Liver (tissue), 8 donors: ENCODE measurements at regions not wholly inside any gene's neighbourhood (a gene's known extent, or its start where the extent isn't known, plus 50 kb on each side); places are given as distances from the start of the nearest gene placed in this dataset.

Source experiments
- DNase-seq: peaks from one replicate; pipeline ENCODE4 v3.0.0-alpha.2; 2017; ENCODE audit warnings: low spot score
- H3K27ac ChIP-seq, 2 donors: one replicate each; pipeline ENCODE4 v1.7.0; 2013; ENCODE audit warnings: inconsistent platforms in 2 of 2, low read length in 2 of 2, control low read depth in 1 of 2, low read depth in 1 of 2, mild to moderate bottlenecking in 1 of 2
- H3K27me3 ChIP-seq, 4 donors: one replicate each; pipeline versions ENCODE4 v1.6.1 to v1.7.0; 2013; ENCODE audit warnings: low read length in 3 of 4, inconsistent platforms in 1 of 4, mild to moderate bottlenecking in 1 of 4, moderate library complexity in 1 of 4; ENCODE audit not compliant: control insufficient read depth in 4 of 4, insufficient read depth in 4 of 4
- H3K36me3 ChIP-seq, 4 donors: one replicate each; pipeline versions ENCODE4 v1.6.1 to v1.7.0; 2013; ENCODE audit warnings: low read length in 3 of 4, mild to moderate bottlenecking in 3 of 4, low read depth in 1 of 4, moderate library complexity in 1 of 4; ENCODE audit not compliant: control insufficient read depth in 4 of 4, insufficient read depth in 3 of 4
- H3K4me1 ChIP-seq, 4 donors: one replicate each; pipeline versions ENCODE4 v1.6.1 to v1.7.0; 2013; ENCODE audit warnings: low read length in 3 of 4, mild to moderate bottlenecking in 3 of 4, moderate library complexity in 1 of 4; ENCODE audit not compliant: control insufficient read depth in 4 of 4, insufficient read depth in 4 of 4
- H3K4me3 ChIP-seq, 3 donors: one replicate each; pipeline versions ENCODE4 v1.6.1 to v1.7.0; 2013; ENCODE audit warnings: low read length in 3 of 3, control low read depth in 1 of 3, low read depth in 1 of 3, mild to moderate bottlenecking in 1 of 3
- H3K9ac ChIP-seq, 2 donors: one replicate each; pipeline ENCODE4 v1.7.0; 2013; ENCODE audit warnings: low read length in 2 of 2, mild to moderate bottlenecking in 2 of 2, moderate library complexity in 2 of 2, control low read depth in 1 of 2, low read depth in 1 of 2
- H3K9me3 ChIP-seq, 4 donors: one replicate each; pipeline versions ENCODE4 v1.6.1 to v1.7.0; 2013; ENCODE audit warnings: low read length in 3 of 4; ENCODE audit not compliant: control insufficient read depth in 4 of 4
- ATF3 ChIP-seq: IDR thresholded peaks from 2 replicates; pipeline ENCODE4 v1.6.1; 2016; ENCODE audit warnings: antibody characterized with exemption
- CTCF ChIP-seq: fragments of 150-350 bp; IDR thresholded peaks from 2 replicates; pipeline ENCODE4 v1.5.1; 2017; ENCODE audit warnings: improper control_type of control experiment, low read depth, low read length; ENCODE audit not compliant: missing input control
- EGR1 ChIP-seq, 2 donors: IDR thresholded peaks; 2 replicates each; pipeline ENCODE4 v1.6.1; 2016 to 2018; ENCODE audit warnings: antibody characterized with exemption in 2 of 2, low read depth in 2 of 2
- FOXA1 ChIP-seq: IDR thresholded peaks from 2 replicates; pipeline ENCODE4 v1.6.1; 2016; ENCODE audit warnings: antibody characterized with exemption
- FOXA2 ChIP-seq: IDR thresholded peaks from 2 replicates; pipeline ENCODE4 v1.6.1; 2016; ENCODE audit warnings: antibody characterized with exemption
- HNF4G ChIP-seq: IDR thresholded peaks from 2 replicates; pipeline ENCODE4 v1.6.1; 2016; ENCODE audit warnings: antibody characterized with exemption
- JUND ChIP-seq, 2 donors: IDR thresholded peaks; 2 replicates each; pipeline ENCODE4 v1.6.1; 2016; ENCODE audit warnings: antibody characterized with exemption in 2 of 2
- NR2F2 ChIP-seq: IDR thresholded peaks from 2 replicates; pipeline ENCODE4 v1.6.1; 2016; ENCODE audit warnings: antibody characterized with exemption
- REST ChIP-seq: IDR thresholded peaks from 2 replicates; pipeline ENCODE4 v1.6.1; 2016; ENCODE audit warnings: antibody characterized with exemption, mild to moderate bottlenecking
- RXRA ChIP-seq, 2 donors: IDR thresholded peaks; 2 replicates each; pipeline ENCODE4 v1.6.1; 2017 to 2018; ENCODE audit warnings: antibody characterized with exemption in 2 of 2, mild to moderate bottlenecking in 1 of 2
- SP1 ChIP-seq: IDR thresholded peaks from 2 replicates; pipeline ENCODE4 v1.6.1; 2018; ENCODE audit warnings: antibody characterized with exemption, mild to moderate bottlenecking
- YY1 ChIP-seq: IDR thresholded peaks from 2 replicates; pipeline ENCODE4 v1.6.1; 2016; ENCODE audit warnings: antibody characterized with exemption, mild to moderate bottlenecking
- ZBTB33 ChIP-seq: IDR thresholded peaks from 2 replicates; pipeline ENCODE4 v1.6.1; 2016; ENCODE audit warnings: antibody characterized with exemption
- WGBS: extraction: QIAGEN DNeasy Blood & Tissue Kit; methylation state at CpG from one replicate; pipeline ENCODE4 v1.1.7; 2013; 5-methylcytosine and 5-hydroxymethylcytosine counted together
- donor health status: healthy.
- donor health status: healthy.
- donor health status: healthy.
- donor health status: healthy.
- donor health status: healthy.

DNA sequence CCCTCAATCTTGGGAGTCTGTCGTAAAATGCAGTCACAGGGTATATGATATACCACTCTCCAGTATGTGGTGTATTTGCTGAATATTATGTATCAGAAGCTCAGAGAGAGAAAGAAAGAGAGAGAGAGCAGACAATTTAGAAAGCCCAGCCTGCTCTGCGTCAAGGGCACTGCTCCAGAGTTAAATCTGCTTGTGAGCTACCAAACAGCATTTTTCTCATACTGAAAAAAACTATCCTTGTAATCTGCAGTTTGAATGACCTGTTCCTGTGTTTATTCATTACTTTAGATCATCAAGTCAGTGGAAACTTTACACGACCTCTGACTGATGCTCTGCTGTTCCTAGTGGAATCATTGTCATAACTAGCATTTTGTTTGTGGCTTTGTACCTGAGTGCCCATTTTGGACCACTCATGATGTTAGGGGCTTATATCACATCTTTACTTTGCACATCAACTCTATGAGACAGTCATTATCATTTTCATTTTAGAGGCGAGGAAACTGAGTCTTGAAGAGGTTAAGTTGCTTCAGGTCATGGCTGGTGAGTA lies 89.2 kb upstream of the PELI1 start (continued):
- no peak for TF ChIP-seq CTCF
- TF ChIP-seq YY1, result no peak
- no peak for TF ChIP-seq ATF3

- H3K9me3 ChIP-seq, result no peaks in the 10 kb centered on the region
- H3K4me3 ChIP-seq, result no peak overlapping the region
- no peak overlapping the region for H3K9ac ChIP-seq
- TF ChIP-seq NR2F2 (no peak), EGR1 (IDR thresholded peaks at IDR 0.05; ENCODE audit: low read depth in 2 of 2) (no peak), REST (no peak), ZBTB33 (no peak), FOXA2 (no peak), JUND (IDR thresholded peaks at IDR 0.05) (no peak), SP1 (no peak), RXRA (IDR thresholded peaks at IDR 0.05) (no peak), YY1 (no peak), HNF4G (no peak)
- WGBS, result 84% methylated on average over 5 of the region's 5 CpGs
- DNase-seq, result no peak
- no peaks in the 10 kb centered on the region for H3K36me3 ChIP-seq
- no peak overlapping the region for H3K27ac ChIP-seq
- no peaks in the 10 kb centered on the region for H3K27me3 ChIP-seq
- H3K4me1 ChIP-seq, result peaks cover 0 to 6% (median 3%) of the 10 kb centered on the region in 4 donors
Measured at GRCh38 chr2:64234150-64234549, 89.9 kb upstream of the PELI1 start.

DNA sequence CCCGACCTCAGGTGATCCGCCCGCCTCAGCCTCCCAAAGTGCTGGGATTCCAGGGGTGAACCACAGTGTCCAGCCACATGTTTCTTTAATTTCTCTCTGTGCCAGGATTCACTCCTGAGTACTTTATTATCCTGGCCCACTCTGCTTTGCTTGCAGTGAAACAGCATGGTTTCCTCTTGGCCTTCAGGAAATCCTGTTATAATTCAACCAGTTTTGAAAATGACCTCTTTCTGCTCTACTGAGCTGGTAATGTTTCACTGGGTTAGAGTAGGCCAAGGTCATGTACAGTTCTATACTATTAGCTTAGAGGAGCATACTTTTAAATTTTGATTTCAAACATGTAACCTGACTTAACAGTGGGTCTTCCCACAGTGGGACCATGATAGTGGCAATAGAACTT lies 90.6 kb upstream of the PELI1 start:
- Histone ChIP-seq H3K9ac (no peak overlapping the region), H3K4me3 (no peak overlapping the region), H3K9me3 (no peaks in the 10 kb centered on the region), H3K4me1 (peaks cover 0 to 6% (median 3%) of the 10 kb centered on the region in 4 donors), H3K27me3 (no peaks in the 10 kb centered on the region), H3K36me3 (no peaks in the 10 kb centered on the region), H3K27ac (no peak overlapping the region)
- peak; percentile 68 for TF ChIP-seq NR2F2
- no peak for TF ChIP-seq ZBTB33
- no peak for TF ChIP-seq FOXA1
- TF ChIP-seq YY1, result peak; percentile 11
- TF ChIP-seq REST, result no peak
- DNase-seq, result no peak
- 65% methylated on average over 3 of the region's 3 CpGs for WGBS
